CD4-positive, alpha-beta T cell treated with Interferon gamma for 1 hour (primary cell): ENCODE measurements at regions not wholly inside any gene's neighbourhood (a gene's known extent, or its start where the extent isn't known, plus 50 kb on each side); places are given as distances from the start of the nearest gene placed in this dataset.

Source experiments
- DNase-seq: peaks from one replicate; pipeline ENCODE4 v3.0.0-alpha.2; 2020

DNA sequence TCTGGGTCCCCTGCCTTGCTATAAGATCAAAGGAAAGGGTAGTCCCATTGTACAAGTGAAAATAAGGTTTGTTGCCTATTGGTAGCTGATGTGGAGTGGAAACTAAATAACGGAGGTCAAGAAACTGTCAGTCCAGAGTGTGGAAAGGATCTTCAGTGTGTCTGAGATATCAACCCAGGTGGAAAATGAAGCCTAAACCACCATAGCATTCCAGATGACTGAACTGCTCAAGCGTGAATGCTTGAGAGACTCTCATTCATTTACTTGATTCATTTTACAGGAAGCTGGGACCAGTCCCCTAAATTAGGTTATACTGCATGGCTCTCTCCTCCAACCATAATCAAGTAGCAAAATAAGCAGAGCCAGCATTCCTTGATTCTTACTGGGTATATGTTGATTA, 116.0 kb upstream of the SLC28A3 start:
- DNase-seq = no peak

DNA sequence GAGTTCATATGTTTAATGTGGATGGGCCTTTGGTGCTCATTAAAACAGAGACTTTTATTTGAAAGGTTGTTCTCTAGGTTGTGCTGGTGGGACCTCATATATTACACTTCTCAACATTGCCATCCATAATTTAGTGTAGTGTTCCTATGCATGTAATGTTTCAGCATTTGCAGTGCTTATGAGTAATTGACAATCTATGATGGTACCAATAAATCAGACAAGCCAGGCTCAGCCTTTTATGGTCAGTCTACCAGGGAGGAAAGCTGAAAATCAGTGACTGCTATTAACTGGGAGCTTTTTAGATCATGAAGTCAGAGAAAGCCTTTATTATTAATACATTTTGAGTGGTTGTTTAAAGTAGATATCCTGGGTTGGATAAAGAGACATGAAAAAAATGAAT, 120.1 kb upstream of the SLC28A3 start:
- no peak for DNase-seq

DNA sequence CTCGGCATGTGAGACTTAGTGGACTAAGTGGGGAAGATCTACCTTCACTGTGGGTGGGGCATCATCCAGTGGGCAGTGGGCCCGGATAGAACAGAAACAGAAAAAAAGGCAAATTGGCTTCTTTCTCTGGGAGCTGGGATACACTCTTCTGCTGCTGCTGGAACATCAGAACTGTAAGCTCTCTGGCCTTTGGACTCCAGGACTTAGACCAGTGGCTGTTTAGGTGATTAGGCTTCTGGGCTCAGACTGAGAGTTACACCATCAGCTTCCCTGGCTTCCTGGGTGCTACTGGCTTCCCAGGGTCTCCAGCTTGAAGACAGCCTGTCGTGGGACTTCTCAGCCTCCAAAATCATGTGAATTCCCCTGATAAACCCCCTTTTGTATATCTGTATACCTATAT, 122.7 kb upstream of the SLC28A3 start:
- no peak for DNase-seq

- DNase-seq = no peak
These were observed 126.2 kb upstream of the SLC28A3 start for GRCh38 chr9:84466580-84467285.

GRCh38 chr9:84471816-84472215, 131.3 kb upstream of the SLC28A3 start:
- DNase-seq = no peak

GRCh38 chr9:84478996-84479395, 138.4 kb upstream of the SLC28A3 start:
- no peak for DNase-seq

DNA sequence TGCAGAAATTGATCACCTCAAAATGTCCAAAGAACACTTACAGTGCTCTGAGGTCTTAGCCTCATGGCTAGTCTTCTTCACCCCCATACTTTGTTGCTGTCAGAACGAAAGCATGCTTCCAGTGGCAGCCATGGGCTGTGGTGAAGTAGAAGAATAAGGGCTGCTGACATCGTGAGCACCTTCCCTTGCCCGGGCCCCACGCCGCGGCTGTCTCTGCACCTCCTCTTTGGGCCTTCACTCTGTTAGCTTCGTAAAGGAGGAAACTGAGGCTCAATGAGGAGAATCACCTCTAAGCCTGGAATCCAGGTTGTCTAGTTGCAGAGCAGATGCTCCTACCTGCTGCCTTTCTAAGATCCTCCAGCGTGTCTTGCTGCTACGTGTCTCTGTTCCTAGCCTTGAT, 139.5 kb upstream of the SLC28A3 start:
- DNase-seq = no peak

DNA sequence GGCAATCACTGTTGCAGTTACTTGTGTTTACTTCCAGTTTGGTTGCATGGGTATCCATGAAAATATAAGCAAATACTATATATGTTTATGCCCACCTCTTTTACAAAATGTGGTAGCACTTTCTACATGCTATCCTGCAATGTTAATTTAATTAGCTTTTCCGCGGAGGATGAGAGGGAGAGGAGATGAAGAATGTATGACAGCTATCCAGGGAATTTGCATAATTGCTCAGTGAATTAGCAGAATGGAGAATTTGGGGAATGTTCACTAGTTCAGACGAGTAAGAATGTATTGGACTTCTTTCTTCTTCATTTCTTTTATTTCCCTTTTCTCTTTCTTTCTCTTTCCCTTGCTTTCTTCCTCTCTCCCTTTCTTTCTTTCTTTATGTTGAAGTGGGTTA, 140.7 kb upstream of the SLC28A3 start:
- DNase-seq = no peak

DNA sequence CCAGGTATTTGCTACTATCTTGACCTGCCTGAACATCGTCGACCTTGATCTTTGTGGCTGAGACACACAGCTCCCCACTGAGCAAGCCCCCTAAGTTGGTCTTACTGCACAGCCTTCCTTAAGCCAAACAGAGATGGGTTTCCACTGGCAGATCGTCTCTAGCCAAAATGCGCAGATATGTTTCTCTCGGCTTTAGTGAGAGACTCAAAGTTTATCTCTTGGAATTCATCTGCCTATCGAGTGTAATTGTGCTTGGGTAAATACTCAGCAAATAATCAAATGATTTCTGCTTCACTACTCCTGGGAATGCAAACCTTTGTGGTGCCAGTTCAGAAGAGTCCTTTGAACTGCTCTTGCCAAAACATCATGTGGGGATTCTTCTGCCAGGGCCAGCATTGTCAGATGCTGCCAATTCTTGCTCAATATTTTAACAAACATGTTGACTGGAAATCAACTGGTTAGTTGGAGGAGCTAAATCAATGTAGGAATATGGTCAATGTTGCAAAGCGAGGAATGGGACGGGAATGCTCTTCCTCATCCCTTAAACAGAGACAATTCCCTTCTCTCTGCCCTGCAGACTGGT, 141.2 kb upstream of the SLC28A3 start:
- DNase-seq = no peak

- no peak for DNase-seq
These were observed 142.0 kb upstream of the SLC28A3 start for GRCh38 chr9:84482607-84483006.

- DNase-seq = no peak
These were observed 143.6 kb upstream of the SLC28A3 start for GRCh38 chr9:84484172-84484571.

- DNase-seq = no peak
These were observed 145.0 kb upstream of the SLC28A3 start for GRCh38 chr9:84485539-84485938.

- no peak for DNase-seq
These were observed 146.1 kb upstream of the SLC28A3 start for GRCh38 chr9:84486663-84487062.

- no peak for DNase-seq
These were observed 149.8 kb upstream of the SLC28A3 start for GRCh38 chr9:84490206-84490841.

DNA sequence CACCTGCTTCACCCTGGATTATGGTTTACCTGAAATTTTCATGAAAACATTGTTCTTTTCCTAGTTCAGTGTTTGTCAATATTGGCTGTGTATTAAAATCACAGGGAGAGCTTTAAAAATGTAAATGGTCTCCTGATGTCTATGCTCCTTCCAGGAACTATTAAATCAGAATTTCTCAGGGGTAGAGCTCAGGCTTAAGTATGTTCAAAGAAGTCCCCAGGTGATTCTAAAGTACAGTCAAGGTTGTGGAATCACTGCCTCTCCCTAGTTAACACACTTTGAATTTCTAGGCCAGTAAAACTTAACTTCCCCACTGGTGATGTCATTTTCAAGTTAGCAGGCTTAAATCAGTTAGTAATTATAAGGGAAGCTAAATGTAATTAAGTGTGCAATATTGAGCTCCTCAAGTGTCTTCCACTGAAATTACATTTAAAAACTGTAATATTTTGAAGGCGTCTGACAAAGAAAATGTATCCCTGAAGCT, 150.3 kb upstream of the SLC28A3 start:
- DNase-seq = no peak

DNA sequence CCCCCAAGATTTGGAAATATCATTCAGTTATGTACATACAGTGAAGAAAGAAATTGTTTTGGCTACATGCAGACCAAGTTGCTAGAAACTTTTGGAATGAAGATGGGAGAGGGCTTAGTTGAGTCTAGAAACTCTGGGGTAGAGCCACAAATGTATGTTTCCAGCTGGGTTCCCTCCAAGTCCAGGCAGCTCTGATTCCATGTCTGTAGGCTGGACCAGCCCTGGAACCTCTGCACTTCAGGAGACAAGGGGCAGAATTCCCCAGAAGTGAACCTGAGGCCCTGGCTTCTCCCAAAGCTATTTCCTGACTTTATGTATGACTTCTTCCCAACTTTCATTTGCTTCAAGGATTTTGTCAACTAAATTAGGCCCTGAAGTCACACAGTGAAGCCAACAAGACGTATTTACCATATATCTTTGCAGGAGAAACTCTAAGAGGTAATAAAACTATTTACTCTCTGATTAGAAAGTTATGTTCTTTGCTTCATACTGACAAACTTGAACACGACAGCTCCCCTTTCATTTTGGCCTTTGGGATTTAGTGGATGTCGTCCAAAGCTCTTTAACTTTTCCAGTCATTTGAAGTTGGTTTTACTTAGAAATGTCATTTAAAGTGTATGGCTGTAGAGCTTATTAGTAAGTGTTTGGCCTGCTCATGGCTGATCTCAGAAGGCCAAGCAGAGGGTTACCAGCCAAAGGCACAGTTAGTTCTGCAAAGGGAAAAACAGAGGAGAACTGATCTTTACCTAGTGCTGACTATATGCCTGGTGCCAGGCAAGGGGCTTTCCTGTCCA, 152.0 kb upstream of the SLC28A3 start:
- DNase-seq = no peak

- DNase-seq = no peak
These were observed 152.9 kb upstream of the SLC28A3 start for GRCh38 chr9:84493284-84493947.

DNA sequence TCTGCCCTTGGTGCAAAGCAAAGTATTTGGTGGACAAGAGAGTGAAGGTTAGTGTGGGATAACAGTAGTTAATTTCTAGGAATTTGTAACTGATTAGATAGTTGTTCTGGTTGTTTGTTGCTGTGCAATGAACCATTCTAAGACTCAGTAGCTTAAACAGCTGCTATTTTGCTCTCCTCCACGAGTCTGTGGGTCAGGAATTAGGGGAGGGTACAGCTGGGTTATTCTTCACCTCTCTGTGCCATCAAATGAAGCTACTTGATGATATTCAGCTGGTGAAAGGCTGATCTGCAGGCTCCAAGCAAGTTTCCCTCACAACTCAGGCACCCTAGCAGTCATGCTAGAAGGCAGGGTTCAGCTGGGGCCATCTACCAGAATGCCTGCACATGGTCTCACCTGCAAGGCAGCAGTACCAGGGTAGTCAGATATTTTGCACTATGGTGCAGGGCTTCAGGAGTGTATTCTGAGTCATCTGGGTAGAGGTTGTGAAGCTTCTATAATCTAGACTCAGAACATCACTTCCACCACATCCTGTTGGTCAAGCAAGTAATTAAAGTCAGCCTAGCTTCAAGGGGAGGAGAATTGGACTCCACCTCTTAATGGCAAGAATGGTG, 159.5 kb upstream of the SLC28A3 start:
- no peak for DNase-seq

- DNase-seq = no peak
These were observed 160.3 kb upstream of the SLC28A3 start for GRCh38 chr9:84500826-84501225.

DNA sequence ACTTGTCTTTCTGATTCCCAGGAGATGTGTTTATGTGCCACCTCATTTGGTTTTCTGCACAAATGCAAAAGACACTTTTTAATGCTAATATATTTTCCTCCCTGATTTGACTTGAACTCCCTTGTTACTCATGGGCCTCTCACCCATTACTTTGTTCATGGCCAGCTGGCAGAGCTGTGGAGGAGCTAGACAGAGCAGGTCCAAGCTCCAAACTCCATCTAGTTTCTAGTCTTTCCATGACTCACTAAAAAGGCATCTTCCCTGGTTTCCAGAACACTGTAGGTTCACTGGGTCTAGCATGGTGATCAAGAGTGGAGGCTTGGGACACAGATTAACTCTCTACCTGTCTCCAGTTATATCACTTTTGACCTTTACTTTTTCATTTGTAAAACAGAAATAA, 161.0 kb upstream of the SLC28A3 start:
- DNase-seq = no peak

DNA sequence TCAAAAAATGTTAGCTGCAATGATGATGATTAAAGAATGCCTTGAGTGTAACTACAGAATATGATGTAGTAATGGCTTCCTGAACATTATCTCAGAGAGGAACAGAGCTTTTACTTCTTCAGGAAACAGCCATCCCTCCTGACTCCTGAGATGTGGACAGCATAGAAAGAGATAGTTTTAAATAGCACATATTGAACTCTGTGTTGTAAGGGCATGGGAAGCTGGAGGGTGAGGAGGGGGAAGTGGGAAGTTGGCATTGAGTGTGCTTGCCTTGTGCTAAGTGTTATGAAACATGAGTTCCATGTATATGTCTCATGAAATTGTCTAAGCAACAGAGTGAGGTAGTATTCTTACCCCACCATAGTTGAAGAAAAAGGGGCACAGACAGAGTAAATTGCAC, 161.5 kb upstream of the SLC28A3 start:
- no peak for DNase-seq

- DNase-seq = no peak
These were observed 163.8 kb upstream of the SLC28A3 start for GRCh38 chr9:84504360-84504759.

DNA sequence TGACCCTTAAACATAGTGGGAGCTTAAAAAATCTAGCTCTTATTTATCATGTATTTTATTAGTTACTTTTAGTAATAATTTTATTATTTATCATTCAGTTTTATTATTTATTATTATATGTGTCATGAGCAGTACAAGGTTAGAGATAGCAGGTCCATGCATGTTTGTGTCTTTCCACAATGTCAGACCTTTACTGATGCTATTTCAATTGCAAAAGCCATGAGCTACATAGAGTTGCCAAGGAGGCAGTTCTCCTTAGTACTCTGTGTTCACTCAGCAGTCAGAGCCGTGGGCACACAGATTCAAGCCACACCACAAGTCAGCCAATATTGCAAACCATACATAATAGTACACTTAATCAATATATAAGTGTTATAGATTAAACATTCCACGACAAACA, 157.9 kb upstream of the NTRK2 start:
- DNase-seq = no peak
